Ovary (tissue), 7 donors: ENCODE measurements at regions not wholly inside any gene's neighbourhood (a gene's known extent, or its start where the extent isn't known, plus 50 kb on each side); places are given as distances from the start of the nearest gene placed in this dataset.

Experiments used
- DNase-seq, 5 donors: peaks; one replicate each; pipeline ENCODE4 v3.0.0-alpha.2; 2019 to 2020
- H3K27ac ChIP-seq, 2 donors: fragments of 200-600 bp; one replicate each; pipeline versions ENCODE4 v1.5.1 to v1.8.0; 2019 to 2022
- H3K27me3 ChIP-seq: fragments of 200-600 bp; one replicate; pipeline ENCODE4 v1.8.0; 2022
- H3K36me3 ChIP-seq: fragments of 200-600 bp; sonication (generic); one replicate; pipeline ENCODE4 v1.5.1; 2019
- H3K4me1 ChIP-seq: one replicate; pipeline ENCODE4 v1.8.1; 2013; ENCODE audit warnings: mild to moderate bottlenecking, moderate library complexity; ENCODE audit not compliant: insufficient read depth
- H3K4me3 ChIP-seq: fragments of 200-600 bp; sonication (generic); one replicate; pipeline ENCODE4 v1.5.1; 2017
- H3K9me3 ChIP-seq, 2 donors: fragments of 200-600 bp in 1 of 2; sonication (generic) in 1 of 2; one replicate each; pipeline versions ENCODE4 v1.5.1 to v1.8.1; 2013 to 2019; ENCODE audit warnings: mild to moderate bottlenecking in 1 of 2, moderate library complexity in 1 of 2
- EP300 ChIP-seq: sonication (generic); formaldehyde crosslinking; IDR thresholded peaks from one replicate; pipeline ENCODE4 v1.6.1; 2017; ENCODE audit warnings: antibody characterized with exemption
- POLR2A ChIP-seq: fragments of 450-650 bp; IDR thresholded peaks from one replicate; pipeline ENCODE4 v1.6.1; 2017; ENCODE audit warnings: antibody characterized with exemption, mild to moderate bottlenecking, moderate library complexity
- WGBS, 3 donors: extraction: QIAGEN DNeasy Blood & Tissue Kit in 1 of 3; methylation state at CpG; one replicate each; pipeline versions ENCODE4 v1.1.5 to v1.1.7; 2013 to 2017; 5-methylcytosine and 5-hydroxymethylcytosine counted together
- intact Hi-C, 4 donors: fragments of 100-400 bp; cut with DNase I; formaldehyde crosslinking; loops; one replicate each; pipeline versions ENCODE4 v1.11.0 to v1.15.1; 2022 to 2023
- TF ChIP-seq, protein P1 (sequence below), 3 donors: fragments of 450-650 bp in 2 of 3; fragments of 200-600 bp in 1 of 3; IDR thresholded peaks; one replicate each; pipeline versions ENCODE4 v1.5.1 to v1.8.0; 2016 to 2022; ENCODE audit warnings: antibody characterized with exemption in 3 of 3, mild to moderate bottlenecking in 1 of 3
- donor health status: DM: no; HTN: no; CAD: no; lungs with moderate emphysema.
- donor health status: DM: no; HTN: no; CAD: no.
- donor health status: Bipolar disorder and iron deficiency.
- donor health status: DM: no; HTN: no; CAD: no.
- donor health status: DM: yes; HTN: yes; CAD: no.

DNA sequence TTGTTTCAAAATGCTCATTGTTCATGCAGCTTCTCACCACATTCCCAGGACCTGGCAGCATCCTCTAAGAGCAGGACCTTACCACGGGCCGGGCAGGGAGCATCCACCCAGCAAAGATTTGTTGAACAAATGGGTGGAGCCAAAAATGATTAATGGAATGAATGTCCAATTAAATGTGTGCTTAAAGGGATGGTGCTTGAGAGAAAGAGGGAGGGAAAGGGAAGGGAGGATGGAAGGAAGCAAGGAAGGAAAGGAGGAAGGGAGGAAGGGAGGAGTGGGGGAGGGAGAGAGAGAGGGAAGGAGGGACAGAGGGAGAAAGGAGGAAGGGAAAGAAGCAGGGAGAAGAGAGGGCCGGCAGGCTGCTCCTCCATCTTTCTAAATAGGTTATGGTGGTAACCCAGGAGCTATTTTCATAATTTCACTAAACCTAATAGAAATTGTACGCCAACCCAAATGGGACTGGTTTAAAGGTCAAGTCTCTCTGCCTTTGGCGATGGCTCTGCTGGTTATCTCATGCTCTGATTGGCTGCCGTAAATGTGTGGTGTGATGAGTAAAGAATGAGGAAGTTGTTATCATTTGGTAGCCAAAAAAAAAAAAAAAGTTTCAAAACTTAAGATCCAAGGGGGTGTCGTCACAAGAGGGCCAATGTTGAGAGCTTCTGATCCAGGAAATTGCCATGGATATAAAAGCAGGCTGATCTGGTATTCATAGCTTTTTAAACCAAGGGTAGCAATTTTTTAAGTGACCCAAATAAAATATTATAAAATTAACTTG, 126.7 kb upstream of the FOXF1 start:
- H3K4me3 ChIP-seq: no peak overlapping the region
- peaks cover 0 to 9% of the 10 kb centered on the region in 2 donors for H3K9me3 ChIP-seq
- no peak overlapping the region for H3K27ac ChIP-seq
- H3K36me3 ChIP-seq: no peaks in the 10 kb centered on the region
- no peak for DNase-seq
- no peaks in the 10 kb centered on the region for H3K27me3 ChIP-seq
- TF ChIP-seq, protein P1, sequence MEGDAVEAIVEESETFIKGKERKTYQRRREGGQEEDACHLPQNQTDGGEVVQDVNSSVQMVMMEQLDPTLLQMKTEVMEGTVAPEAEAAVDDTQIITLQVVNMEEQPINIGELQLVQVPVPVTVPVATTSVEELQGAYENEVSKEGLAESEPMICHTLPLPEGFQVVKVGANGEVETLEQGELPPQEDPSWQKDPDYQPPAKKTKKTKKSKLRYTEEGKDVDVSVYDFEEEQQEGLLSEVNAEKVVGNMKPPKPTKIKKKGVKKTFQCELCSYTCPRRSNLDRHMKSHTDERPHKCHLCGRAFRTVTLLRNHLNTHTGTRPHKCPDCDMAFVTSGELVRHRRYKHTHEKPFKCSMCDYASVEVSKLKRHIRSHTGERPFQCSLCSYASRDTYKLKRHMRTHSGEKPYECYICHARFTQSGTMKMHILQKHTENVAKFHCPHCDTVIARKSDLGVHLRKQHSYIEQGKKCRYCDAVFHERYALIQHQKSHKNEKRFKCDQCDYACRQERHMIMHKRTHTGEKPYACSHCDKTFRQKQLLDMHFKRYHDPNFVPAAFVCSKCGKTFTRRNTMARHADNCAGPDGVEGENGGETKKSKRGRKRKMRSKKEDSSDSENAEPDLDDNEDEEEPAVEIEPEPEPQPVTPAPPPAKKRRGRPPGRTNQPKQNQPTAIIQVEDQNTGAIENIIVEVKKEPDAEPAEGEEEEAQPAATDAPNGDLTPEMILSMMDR (IDR thresholded peaks at IDR 0.05): no peak
- TF ChIP-seq EP300 (no peak), POLR2A (no peak)
- WGBS, 3 donors: 18 to 20% (median 19%) methylated on average over 7 of the region's 7 CpGs
- H3K4me1 ChIP-seq: no peaks in the 10 kb centered on the region
- intact Hi-C loops: no loop called here

DNA sequence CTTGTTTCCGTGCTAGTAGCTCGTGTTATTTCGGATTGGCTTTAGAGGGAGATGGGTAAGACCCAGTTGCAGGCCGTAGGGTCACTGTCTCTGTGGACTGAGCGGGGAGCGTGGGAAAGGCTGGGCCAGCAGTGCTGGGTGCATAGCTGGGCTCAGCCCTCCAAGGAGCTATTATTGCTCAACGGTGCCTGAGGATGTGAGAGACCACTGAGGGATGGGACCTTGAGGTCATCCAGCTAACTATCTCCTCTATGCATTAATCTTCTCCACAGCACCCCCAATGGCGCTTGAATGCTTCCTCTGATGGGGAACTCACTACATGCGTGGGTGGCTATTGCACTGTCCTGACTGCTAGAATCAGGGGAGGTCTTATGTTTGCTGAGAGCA, 126.1 kb upstream of the FOXF1 start:
- Histone ChIP-seq H3K27ac (no peak overlapping the region), H3K4me3 (no peak overlapping the region), H3K27me3 (no peaks in the 10 kb centered on the region), H3K36me3 (no peaks in the 10 kb centered on the region), H3K9me3 (peaks cover 0 to 9% of the 10 kb centered on the region in 2 donors), H3K4me1 (no peaks in the 10 kb centered on the region)
- 60 to 77% (median 74%) methylated on average over 9 of the region's 9 CpGs for WGBS, 3 donors
- DNase-seq: no peak
- TF ChIP-seq, protein P1 (IDR thresholded peaks at IDR 0.05): no peak
- TF ChIP-seq POLR2A (no peak), EP300 (no peak)
- intact Hi-C loops: no loop called here

DNA sequence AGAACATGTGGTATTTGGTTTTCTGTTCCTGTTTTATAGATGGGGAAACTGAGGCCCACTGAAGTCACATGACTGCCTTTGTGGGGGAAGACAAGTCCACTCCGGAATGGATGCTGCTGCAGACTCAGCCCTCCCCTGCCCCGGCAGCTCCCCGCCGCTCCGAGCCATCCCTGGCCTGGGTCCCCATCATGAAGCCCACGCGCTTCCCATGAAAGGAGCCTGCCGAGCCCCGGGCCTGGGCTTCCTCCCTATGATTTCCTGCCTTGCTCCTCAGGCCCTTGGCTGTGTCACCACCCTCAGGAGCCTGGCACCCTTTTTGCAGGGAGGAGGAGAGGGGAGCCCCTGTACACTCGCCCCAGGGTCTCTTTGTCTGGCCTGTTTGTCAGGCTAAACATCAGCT, 125.3 kb upstream of the FOXF1 start:
- no peak overlapping the region for H3K4me3 ChIP-seq
- DNase-seq: no peak
- WGBS, 3 donors: 83 to 91% (median 83%) methylated on average over 10 of the region's 10 CpGs
- intact Hi-C loops: no loop called here
- no peaks in the 10 kb centered on the region for H3K27me3 ChIP-seq
- peaks cover 0 to 9% of the 10 kb centered on the region in 2 donors for H3K9me3 ChIP-seq
- no peaks in the 10 kb centered on the region for H3K4me1 ChIP-seq
- H3K36me3 ChIP-seq: no peaks in the 10 kb centered on the region
- H3K27ac ChIP-seq: no peak overlapping the region
- TF ChIP-seq, protein P1 (IDR thresholded peaks at IDR 0.05): no peak

DNA sequence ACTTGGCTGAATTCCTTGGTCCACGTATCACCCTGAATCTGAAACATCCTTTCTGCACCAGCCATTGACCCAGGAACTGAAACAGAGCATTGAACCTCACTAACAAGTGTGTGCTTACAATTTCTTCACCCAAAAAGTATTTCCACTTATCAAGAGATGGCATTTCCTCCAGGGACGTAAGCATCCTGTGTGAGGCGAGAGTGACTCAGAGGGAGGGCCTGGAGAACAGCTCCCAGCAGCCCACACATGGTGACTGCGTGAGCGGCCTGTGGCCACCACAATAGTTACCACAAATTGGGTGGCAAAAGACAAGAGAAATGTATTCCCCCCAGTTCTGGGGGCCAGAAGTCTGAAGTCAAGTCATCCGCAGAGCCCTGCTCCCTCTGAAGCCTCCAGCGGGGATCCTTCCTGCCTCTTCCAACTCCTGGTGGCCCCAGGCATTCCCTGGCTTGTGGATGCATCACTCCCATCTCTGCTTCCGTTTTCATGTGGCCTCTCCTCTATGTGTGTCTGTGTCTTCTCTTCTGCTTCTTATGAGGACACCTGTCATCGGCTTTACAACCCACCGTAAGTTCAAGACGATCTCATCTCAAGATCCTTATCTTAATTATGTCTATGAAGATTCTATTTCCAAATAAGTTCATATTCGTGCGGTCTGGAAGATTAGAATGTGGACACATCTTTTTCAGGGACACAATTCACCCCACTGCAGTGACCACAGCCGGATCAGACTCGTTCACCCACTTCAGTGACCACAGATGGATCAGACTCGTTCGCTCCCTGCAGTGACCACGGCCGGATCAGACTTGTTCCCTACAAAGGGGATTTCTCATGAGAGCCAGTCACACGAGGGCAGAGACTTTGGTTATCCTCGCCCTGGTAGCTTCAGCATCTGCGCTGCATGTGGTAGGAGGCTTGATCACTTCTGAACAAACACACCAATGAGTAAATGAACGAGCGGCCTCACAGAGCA, 122.6 kb upstream of the FOXF1 start:
- Histone ChIP-seq H3K36me3 (no peaks in the 10 kb centered on the region), H3K4me3 (no peak overlapping the region), H3K27ac (no peak overlapping the region), H3K27me3 (no peaks in the 10 kb centered on the region), H3K4me1 (no peaks in the 10 kb centered on the region), H3K9me3 (peaks cover 0 to 4% of the 10 kb centered on the region in 2 donors)
- no peak for DNase-seq
- intact Hi-C loops: no loop called here
- no peak for TF ChIP-seq POLR2A
- 81 to 86% (median 85%) methylated on average over 24 of the region's 24 CpGs for WGBS, 3 donors
